ENCODE measurements at regions not wholly inside any gene's neighbourhood (a gene's known extent, or its start where the extent isn't known, plus 50 kb on each side); places are given as distances from the start of the nearest gene placed in this dataset.

- TF ChIP-seq CTCF (IDR thresholded peaks at IDR 0.05) (no peak), POLR2A (IDR thresholded peaks at IDR 0.05) (no peak)
These were observed 71.9 kb downstream of the DYNAP start for GRCh38 chr18:54662986-54663385.
